Ovary (tissue), 7 donors: ENCODE measurements at regions not wholly inside any gene's neighbourhood (a gene's known extent, or its start where the extent isn't known, plus 50 kb on each side); places are given as distances from the start of the nearest gene placed in this dataset.
A peak's percentile ranks its signal among the peaks of the same experiment; 100 is the strongest.

Experiments
- DNase-seq, 5 donors: peaks; one replicate each; pipeline ENCODE4 v3.0.0-alpha.2; 2019 to 2020
- H3K27ac ChIP-seq, 2 donors: fragments of 200-600 bp; one replicate each; pipeline versions ENCODE4 v1.5.1 to v1.8.0; 2019 to 2022
- H3K27me3 ChIP-seq: fragments of 200-600 bp; one replicate; pipeline ENCODE4 v1.8.0; 2022
- H3K36me3 ChIP-seq: fragments of 200-600 bp; sonication (generic); one replicate; pipeline ENCODE4 v1.5.1; 2019
- H3K4me1 ChIP-seq: one replicate; pipeline ENCODE4 v1.8.1; 2013; ENCODE audit warnings: mild to moderate bottlenecking, moderate library complexity; ENCODE audit not compliant: insufficient read depth
- H3K4me3 ChIP-seq: fragments of 200-600 bp; sonication (generic); one replicate; pipeline ENCODE4 v1.5.1; 2017
- H3K9me3 ChIP-seq, 2 donors: fragments of 200-600 bp in 1 of 2; sonication (generic) in 1 of 2; one replicate each; pipeline versions ENCODE4 v1.5.1 to v1.8.1; 2013 to 2019; ENCODE audit warnings: mild to moderate bottlenecking in 1 of 2, moderate library complexity in 1 of 2
- CTCF ChIP-seq, 3 donors: fragments of 450-650 bp in 2 of 3; fragments of 200-600 bp in 1 of 3; IDR thresholded peaks; one replicate each; pipeline versions ENCODE4 v1.5.1 to v1.8.0; 2016 to 2022; ENCODE audit warnings: antibody characterized with exemption in 3 of 3, mild to moderate bottlenecking in 1 of 3
- EP300 ChIP-seq: sonication (generic); formaldehyde crosslinking; IDR thresholded peaks from one replicate; pipeline ENCODE4 v1.6.1; 2017; ENCODE audit warnings: antibody characterized with exemption
- POLR2A ChIP-seq: fragments of 450-650 bp; IDR thresholded peaks from one replicate; pipeline ENCODE4 v1.6.1; 2017; ENCODE audit warnings: antibody characterized with exemption, mild to moderate bottlenecking, moderate library complexity
- WGBS, 3 donors: extraction: QIAGEN DNeasy Blood & Tissue Kit in 1 of 3; methylation state at CpG; one replicate each; pipeline versions ENCODE4 v1.1.5 to v1.1.7; 2013 to 2017; 5-methylcytosine and 5-hydroxymethylcytosine counted together
- intact Hi-C, 4 donors: fragments of 100-400 bp; cut with DNase I; formaldehyde crosslinking; loops; one replicate each; pipeline versions ENCODE4 v1.11.0 to v1.15.1; 2022 to 2023
- donor health status: DM: no; HTN: no; CAD: no; lungs with moderate emphysema.
- donor health status: DM: no; HTN: no; CAD: no.
- donor health status: Bipolar disorder and iron deficiency.
- donor health status: DM: no; HTN: no; CAD: no.
- donor health status: DM: yes; HTN: yes; CAD: no.

GRCh38 chr16:85999778-86000177 lies 100.8 kb downstream of the IRF8 start:
- 97 to 99% (median 97%) methylated on average over 4 of the region's 4 CpGs for WGBS, 3 donors
- Histone ChIP-seq H3K4me3 (no peak overlapping the region), H3K36me3 (no peaks in the 10 kb centered on the region), H3K27ac (no peak overlapping the region), H3K4me1 (no peaks in the 10 kb centered on the region), H3K9me3 (no peaks in the 10 kb centered on the region), H3K27me3 (no peaks in the 10 kb centered on the region)
- TF ChIP-seq EP300 (no peak), CTCF (IDR thresholded peaks at IDR 0.05) (no peak), POLR2A (no peak)
- DNase-seq = no peak
- intact Hi-C loops = no loop called here

- Histone ChIP-seq H3K27me3 (no peaks in the 10 kb centered on the region), H3K4me3 (no peak overlapping the region), H3K36me3 (no peaks in the 10 kb centered on the region), H3K9me3 (no peaks in the 10 kb centered on the region), H3K27ac (no peak overlapping the region), H3K4me1 (no peaks in the 10 kb centered on the region)
- no peak for DNase-seq
- intact Hi-C loops = no loop called here
- 87 to 89% (median 87%) methylated on average over 6 of the region's 6 CpGs for WGBS, 3 donors
- TF ChIP-seq CTCF (IDR thresholded peaks at IDR 0.05) = no peak
- no peak for TF ChIP-seq EP300
- no peak for TF ChIP-seq POLR2A
These were observed 103.4 kb downstream of the IRF8 start for GRCh38 chr16:86002178-86002900.

- no peaks in the 10 kb centered on the region for H3K9me3 ChIP-seq
- no peaks in the 10 kb centered on the region for H3K4me1 ChIP-seq
- no peaks in the 10 kb centered on the region for H3K36me3 ChIP-seq
- intact Hi-C loops = no loop called here
- no peak overlapping the region for H3K4me3 ChIP-seq
- TF ChIP-seq EP300 (no peak), CTCF (IDR thresholded peaks at IDR 0.05) (no peak), POLR2A (no peak)
- 51 to 74% (median 57%) methylated on average over 3 of the region's 3 CpGs for WGBS, 3 donors
- no peak overlapping the region for H3K27ac ChIP-seq
- no peak for DNase-seq
- no peaks in the 10 kb centered on the region for H3K27me3 ChIP-seq
These were observed 108.6 kb downstream of the IRF8 start for GRCh38 chr16:86007524-86007923.

GRCh38 chr16:86010680-86011141 lies 111.7 kb downstream of the IRF8 start:
- WGBS, 3 donors = 69 to 81% (median 70%) methylated on average over 6 of the region's 6 CpGs
- no peak overlapping the region for H3K4me3 ChIP-seq
- peak in 1 of 5 donors; percentile 2 for DNase-seq
- intact Hi-C loops = loop anchor here in 1 of 4 donors (10.0 kb wide), 1 partner anchor 186 kb away; no protein-coding TSS in a partner anchor
- no peak overlapping the region for H3K27ac ChIP-seq
- no peaks in the 10 kb centered on the region for H3K4me1 ChIP-seq
- TF ChIP-seq CTCF (IDR thresholded peaks at IDR 0.05) = no peak
- TF ChIP-seq EP300 = no peak
- TF ChIP-seq POLR2A = no peak
- no peaks in the 10 kb centered on the region for H3K36me3 ChIP-seq
- no peaks in the 10 kb centered on the region for H3K9me3 ChIP-seq
- no peaks in the 10 kb centered on the region for H3K27me3 ChIP-seq
